ENCODE measurements at regions not wholly inside any gene's neighbourhood (a gene's known extent, or its start where the extent isn't known, plus 50 kb on each side); places are given as distances from the start of the nearest gene placed in this dataset.

GRCh38 chr5:40137223-40137622, 542.5 kb upstream of the PTGER4 start:
- TF ChIP-seq POLR2A (IDR thresholded peaks at IDR 0.05), result no peak
- no peak for TF ChIP-seq CTCF (IDR thresholded peaks at IDR 0.05)
- TF ChIP-seq POLR2AphosphoS5 (IDR thresholded peaks at IDR 0.05), result no peak

Data from transverse colon (tissue), 4 donors.